SU-DHL-6 (cell line): ENCODE measurements at regions not wholly inside any gene's neighbourhood (a gene's known extent, or its start where the extent isn't known, plus 50 kb on each side); places are given as distances from the start of the nearest gene placed in this dataset.

Experiments
- H2AFZ ChIP-seq: fragments of 200-600 bp; sonication (generic); 2 replicates; pipeline ENCODE4 v1.6.1; 2014; ENCODE audit warnings: low read depth, mild to moderate bottlenecking, moderate library complexity, mixed read lengths, antibody characterized with exemption, low read length; ENCODE audit not compliant: severe bottlenecking
- H3F3A ChIP-seq: fragments of 200-600 bp; shearing (Covaris generic); 2 replicates; pipeline ENCODE4 v1.6.0; 2016; ENCODE audit warnings: antibody characterized with exemption, mild to moderate bottlenecking; ENCODE audit not compliant: insufficient read depth
- H3K27ac ChIP-seq: fragments of 200-600 bp; sonication (generic); 2 replicates; pipeline ENCODE4 v1.5.1; 2016; ENCODE audit warnings: low read depth, mild to moderate bottlenecking, low read length, moderate library complexity, mixed read lengths
- H3K27me3 ChIP-seq: fragments of 200-600 bp; sonication (generic), shearing (Covaris generic); 2 replicates; pipeline ENCODE4 v1.6.0; 2014; ENCODE audit warnings: mild to moderate bottlenecking, low read length
- H3K36me3 ChIP-seq: fragments of 200-600 bp; sonication (generic); 2 replicates; pipeline ENCODE4 v1.6.1; 2014; ENCODE audit warnings: mild to moderate bottlenecking, low read length, mixed read lengths
- H3K4me2 ChIP-seq: fragments of 300-600, 200-600 bp; shearing (Covaris generic), sonication (generic); 2 replicates; pipeline ENCODE4 v1.6.0; 2014; ENCODE audit warnings: low read length, low read depth, mild to moderate bottlenecking; ENCODE audit not compliant: poor library complexity, severe bottlenecking
- H3K4me3 ChIP-seq: fragments of 200-600 bp; sonication (generic); 2 replicates; pipeline ENCODE4 v1.5.1; 2014; ENCODE audit warnings: antibody characterized with exemption, low read length, mild to moderate bottlenecking, mixed read lengths; ENCODE audit not compliant: insufficient read depth, poor library complexity, severe bottlenecking
- H3K79me2 ChIP-seq: fragments of 200-600 bp; sonication (generic); 2 replicates; pipeline ENCODE4 v1.6.1; 2014; ENCODE audit warnings: mild to moderate bottlenecking, low read length, moderate library complexity; ENCODE audit not compliant: insufficient read depth
- H3K9ac ChIP-seq: fragments of 200-600 bp; sonication (generic); 2 replicates; pipeline ENCODE4 v1.7.0; 2014; ENCODE audit warnings: mild to moderate bottlenecking, low read length
- H3K9me2 ChIP-seq: fragments of 200-600 bp; sonication (generic); replicated peaks from 2 replicates; pipeline ENCODE4 v1.6.1; 2014; ENCODE audit warnings: low read length; ENCODE audit not compliant: insufficient read depth
- H3K9me3 ChIP-seq: fragments of 200-600 bp; sonication (generic); 2 replicates; pipeline ENCODE4 v1.6.1; 2014; ENCODE audit warnings: low read length, mixed read lengths; ENCODE audit not compliant: insufficient read depth
- H4K20me1 ChIP-seq: fragments of 200-600 bp; sonication (generic); 2 replicates; pipeline ENCODE4 v1.6.1; 2014; ENCODE audit warnings: low read depth, mild to moderate bottlenecking, antibody characterized with exemption, low read length, moderate library complexity, mixed read lengths
- EZH2phosphoT487 ChIP-seq: fragments of 200-600 bp; sonication (generic), shearing (Covaris generic); conservative IDR thresholded peaks from 2 replicates; pipeline ENCODE4 v1.6.1; 2018; ENCODE audit warnings: mild to moderate bottlenecking, antibody characterized with exemption, low read length, moderate library complexity, mixed read lengths
- TF ChIP-seq, protein P1 (sequence below): fragments of 200-600 bp; sonication (generic); IDR thresholded peaks from one replicate; pipeline ENCODE4 v1.5.1; 2017; ENCODE audit warnings: antibody characterized with exemption, mild to moderate bottlenecking, low read length, moderate library complexity; ENCODE audit not compliant: insufficient read depth, poor library complexity, severe bottlenecking

DNA sequence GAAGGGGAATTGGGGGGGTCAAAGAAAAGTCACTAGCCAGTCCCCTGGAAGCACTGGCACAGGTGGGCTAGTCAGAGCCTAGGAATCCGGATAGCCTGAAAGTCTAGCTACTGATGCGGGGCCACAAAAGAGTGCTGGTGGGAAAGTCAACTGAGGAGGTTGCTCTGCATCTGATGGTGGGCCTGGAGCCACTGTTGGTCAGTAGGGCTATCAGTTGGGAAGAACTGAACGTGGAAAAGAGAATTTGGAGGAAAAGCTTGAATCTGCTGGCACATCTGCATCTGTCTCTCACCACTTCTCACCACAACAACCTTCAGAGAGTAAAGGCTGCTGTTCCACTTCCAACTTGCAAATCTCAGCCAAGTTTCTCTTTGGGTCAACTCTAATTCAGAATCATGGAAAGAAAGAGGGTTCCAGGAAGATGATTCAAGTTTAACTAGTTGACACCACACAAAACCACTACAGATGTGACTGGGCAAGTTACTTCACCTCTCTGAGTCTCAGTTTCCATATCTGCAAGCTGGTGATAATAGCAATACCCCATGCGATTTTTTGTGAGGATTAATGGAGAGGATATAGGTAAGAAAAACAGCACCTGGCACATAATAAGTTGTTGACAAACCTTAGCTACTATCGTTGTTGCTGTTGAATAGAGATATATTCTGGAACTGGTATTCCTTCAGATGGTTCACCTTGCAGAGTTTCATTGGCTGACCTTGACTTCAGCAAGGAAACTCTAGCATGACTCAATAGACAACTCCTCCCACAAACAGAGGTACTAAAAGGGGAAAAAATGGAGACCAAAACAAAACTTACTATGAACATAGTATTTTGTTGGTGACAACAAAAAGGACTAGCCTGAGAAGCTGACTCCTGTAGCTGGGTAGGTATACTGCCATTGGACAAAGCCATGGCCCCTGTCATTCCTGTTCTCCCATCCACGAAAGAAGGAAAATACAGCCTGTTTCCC, 280.2 kb upstream of the STT3B start:
- Histone ChIP-seq H3K4me2 (no peak overlapping the region), H3F3A (no peaks in the 10 kb centered on the region), H3K36me3 (no peaks in the 10 kb centered on the region), H3K27ac (no peak overlapping the region), H4K20me1 (no peaks in the 10 kb centered on the region), H3K79me2 (no peaks in the 10 kb centered on the region), H3K9ac (no peak overlapping the region), H3K9me2 (no peaks in the 10 kb centered on the region), H3K27me3 (no peaks in the 10 kb centered on the region), H2AFZ (no peak overlapping the region), H3K4me3 (no peak overlapping the region), H3K9me3 (no peaks in the 10 kb centered on the region)
- TF ChIP-seq EZH2phosphoT487, result no peak
- TF ChIP-seq, protein P1, sequence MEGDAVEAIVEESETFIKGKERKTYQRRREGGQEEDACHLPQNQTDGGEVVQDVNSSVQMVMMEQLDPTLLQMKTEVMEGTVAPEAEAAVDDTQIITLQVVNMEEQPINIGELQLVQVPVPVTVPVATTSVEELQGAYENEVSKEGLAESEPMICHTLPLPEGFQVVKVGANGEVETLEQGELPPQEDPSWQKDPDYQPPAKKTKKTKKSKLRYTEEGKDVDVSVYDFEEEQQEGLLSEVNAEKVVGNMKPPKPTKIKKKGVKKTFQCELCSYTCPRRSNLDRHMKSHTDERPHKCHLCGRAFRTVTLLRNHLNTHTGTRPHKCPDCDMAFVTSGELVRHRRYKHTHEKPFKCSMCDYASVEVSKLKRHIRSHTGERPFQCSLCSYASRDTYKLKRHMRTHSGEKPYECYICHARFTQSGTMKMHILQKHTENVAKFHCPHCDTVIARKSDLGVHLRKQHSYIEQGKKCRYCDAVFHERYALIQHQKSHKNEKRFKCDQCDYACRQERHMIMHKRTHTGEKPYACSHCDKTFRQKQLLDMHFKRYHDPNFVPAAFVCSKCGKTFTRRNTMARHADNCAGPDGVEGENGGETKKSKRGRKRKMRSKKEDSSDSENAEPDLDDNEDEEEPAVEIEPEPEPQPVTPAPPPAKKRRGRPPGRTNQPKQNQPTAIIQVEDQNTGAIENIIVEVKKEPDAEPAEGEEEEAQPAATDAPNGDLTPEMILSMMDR, result no peak

- no peak overlapping the region for H2AFZ ChIP-seq
- H3K4me3 ChIP-seq, result no peak overlapping the region
- no peak overlapping the region for H3K27ac ChIP-seq
- no peaks in the 10 kb centered on the region for H3K79me2 ChIP-seq
- no peak overlapping the region for H3K9ac ChIP-seq
- H3K9me3 ChIP-seq, result no peaks in the 10 kb centered on the region
- no peaks in the 10 kb centered on the region for H3K9me2 ChIP-seq
- no peak overlapping the region for H3K4me2 ChIP-seq
- no peaks in the 10 kb centered on the region for H3F3A ChIP-seq
- TF ChIP-seq, protein P1, result no peak
- TF ChIP-seq EZH2phosphoT487, result no peak
- H3K27me3 ChIP-seq, result no peaks in the 10 kb centered on the region
- H4K20me1 ChIP-seq, result no peaks in the 10 kb centered on the region
- no peaks in the 10 kb centered on the region for H3K36me3 ChIP-seq
Measured at GRCh38 chr3:31253782-31254181, 278.9 kb upstream of the STT3B start.

DNA sequence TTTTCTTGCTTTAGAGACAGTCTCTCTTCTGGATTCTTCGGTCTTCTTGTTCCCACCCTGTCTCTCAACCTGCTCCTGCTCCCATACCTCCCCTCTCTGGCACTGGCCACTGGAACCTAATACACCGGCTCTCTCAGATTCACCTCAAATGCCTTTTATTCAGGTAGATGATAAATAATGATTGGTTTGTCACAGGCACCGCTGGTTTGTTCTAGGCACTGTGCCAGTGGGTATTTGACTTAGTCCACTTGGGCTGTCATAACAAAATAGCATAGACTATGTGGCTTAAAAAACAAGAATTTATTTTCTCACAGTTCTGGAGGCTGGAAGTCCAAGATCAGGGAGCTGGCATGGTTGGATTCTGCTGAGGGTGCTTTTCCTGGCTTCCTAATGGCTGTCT, 278.2 kb upstream of the STT3B start:
- no peaks in the 10 kb centered on the region for H3K27me3 ChIP-seq

More for the DNA sequence above, 278.2 kb upstream of the STT3B start:
- Histone ChIP-seq H3K9me3 (no peaks in the 10 kb centered on the region), H4K20me1 (no peaks in the 10 kb centered on the region), H3K36me3 (no peaks in the 10 kb centered on the region), H3K9ac (no peak overlapping the region), H3K79me2 (no peaks in the 10 kb centered on the region), H3K9me2 (no peaks in the 10 kb centered on the region), H3K27ac (no peak overlapping the region), H3F3A (no peaks in the 10 kb centered on the region), H3K4me2 (no peak overlapping the region), H3K4me3 (no peak overlapping the region), H2AFZ (no peak overlapping the region)
- no peak for TF ChIP-seq EZH2phosphoT487
- TF ChIP-seq, protein P1, result no peak
